Coronary artery (tissue), 2 donors: ENCODE measurements at regions not wholly inside any gene's neighbourhood (a gene's known extent, or its start where the extent isn't known, plus 50 kb on each side); places are given as distances from the start of the nearest gene placed in this dataset.

Experiments
- DNase-seq: peaks from one replicate; pipeline ENCODE4 v3.0.0-alpha.2; 2017; ENCODE audit warnings: low spot score
- H3K27ac ChIP-seq, 2 donors: fragments of 200-600 bp; sonication (generic); one replicate each; pipeline ENCODE4 v1.5.1; 2016 to 2019
- H3K4me3 ChIP-seq: fragments of 200-600 bp; sonication (generic); 2 replicates; pipeline ENCODE4 v1.5.1; 2016; ENCODE audit warnings: mild to moderate bottlenecking, moderate library complexity
- CTCF ChIP-seq: fragments of 200-600 bp; sonication (generic); IDR thresholded peaks from one replicate; pipeline ENCODE4 v1.5.1; 2019; ENCODE audit warnings: antibody characterized with exemption

DNA sequence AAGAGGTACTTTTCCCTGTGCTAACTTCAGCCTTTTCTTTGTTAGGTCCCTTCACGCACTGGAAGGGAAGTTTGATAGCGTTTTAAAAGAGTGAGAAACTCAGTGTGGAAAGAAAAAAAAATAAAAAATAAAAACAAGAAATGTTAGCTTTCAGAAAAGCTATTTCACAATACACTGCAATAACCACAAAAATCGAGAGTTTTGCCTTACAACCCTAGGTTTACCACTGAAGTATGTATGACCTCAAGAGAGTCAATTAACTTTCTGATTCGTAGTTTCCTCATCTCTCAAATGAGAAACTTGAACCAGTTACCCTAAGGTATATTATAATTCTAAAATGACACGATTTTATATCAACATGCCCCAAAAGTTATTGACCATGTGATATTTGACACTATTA lies 93.9 kb upstream of the JADE1 start:
- no peak for TF ChIP-seq CTCF
- DNase-seq, result no peak
- no peak overlapping the region for H3K4me3 ChIP-seq
- H3K27ac ChIP-seq, result peak overlapping the region; percentile 8 to 64

DNA sequence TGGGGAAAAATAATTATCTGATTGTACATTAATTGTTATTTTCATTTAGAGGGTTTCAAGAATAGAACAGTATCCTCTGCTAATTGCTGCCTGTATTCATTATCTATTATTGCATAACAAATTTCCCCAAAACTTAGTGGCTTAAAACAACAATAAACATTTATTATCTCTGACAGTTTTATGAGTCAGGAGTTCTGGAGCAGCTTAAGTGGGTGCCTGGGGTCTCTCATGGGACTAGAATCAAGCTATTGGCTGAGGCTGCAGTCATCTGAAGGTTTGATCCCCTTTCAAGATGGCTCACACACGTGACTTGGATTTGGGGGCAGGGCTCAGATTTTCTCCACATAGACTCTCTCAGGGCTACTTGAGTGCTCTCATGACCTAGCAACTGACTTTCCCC lies 98.1 kb upstream of the JADE1 start:
- no peak for DNase-seq
- Histone ChIP-seq H3K27ac (no peak overlapping the region), H3K4me3 (no peak overlapping the region)
- TF ChIP-seq CTCF, result no peak

DNA sequence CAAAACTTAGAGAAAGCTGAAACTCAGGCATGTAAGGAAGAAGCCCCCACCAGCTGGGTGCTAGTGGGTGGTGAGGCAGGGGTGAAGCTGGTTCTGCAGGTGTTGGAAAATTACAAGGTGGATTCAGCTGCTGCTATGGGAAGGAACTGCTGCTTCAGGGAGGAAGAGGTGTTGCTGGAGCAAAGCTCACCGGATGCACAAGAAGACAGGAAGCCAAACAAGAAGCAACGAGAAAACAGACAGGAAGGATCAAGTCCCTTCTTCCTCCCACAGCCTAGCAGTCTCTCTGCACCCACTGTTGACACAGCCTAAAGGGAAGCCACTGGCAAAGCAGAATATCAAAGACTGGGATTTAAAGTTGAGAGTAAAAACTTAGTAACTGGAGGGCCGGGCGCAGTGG lies 100.2 kb upstream of the JADE1 start:
- DNase-seq, result no peak
- H3K27ac ChIP-seq, result no peak overlapping the region
- no peak overlapping the region for H3K4me3 ChIP-seq
- TF ChIP-seq CTCF, result no peak

GRCh38 chr4:128707864-128708263 lies 101.6 kb upstream of the JADE1 start:
- no peak overlapping the region for H3K27ac ChIP-seq
- TF ChIP-seq CTCF, result no peak
- DNase-seq, result no peak
- H3K4me3 ChIP-seq, result no peak overlapping the region

- no peak overlapping the region for H3K4me3 ChIP-seq
- TF ChIP-seq CTCF, result no peak
- DNase-seq, result no peak
- H3K27ac ChIP-seq, result no peak overlapping the region
These were observed 105.6 kb upstream of the JADE1 start for GRCh38 chr4:128703948-128704347.

GRCh38 chr4:128700659-128701350 lies 108.7 kb upstream of the JADE1 start:
- Histone ChIP-seq H3K27ac (peak overlapping the region in 1 of 2 donors; percentile 51), H3K4me3 (no peak overlapping the region)
- DNase-seq, result no peak
- no peak for TF ChIP-seq CTCF

GRCh38 chr4:128698386-128698785 lies 111.1 kb upstream of the JADE1 start:
- no peak for DNase-seq
- no peak overlapping the region for H3K4me3 ChIP-seq
- H3K27ac ChIP-seq, result no peak overlapping the region
- no peak for TF ChIP-seq CTCF
